ENCODE measurements at regions not wholly inside any gene's neighbourhood (a gene's known extent, or its start where the extent isn't known, plus 50 kb on each side); places are given as distances from the start of the nearest gene placed in this dataset.
A peak's percentile ranks its signal among the peaks of the same experiment; 100 is the strongest.

DNA sequence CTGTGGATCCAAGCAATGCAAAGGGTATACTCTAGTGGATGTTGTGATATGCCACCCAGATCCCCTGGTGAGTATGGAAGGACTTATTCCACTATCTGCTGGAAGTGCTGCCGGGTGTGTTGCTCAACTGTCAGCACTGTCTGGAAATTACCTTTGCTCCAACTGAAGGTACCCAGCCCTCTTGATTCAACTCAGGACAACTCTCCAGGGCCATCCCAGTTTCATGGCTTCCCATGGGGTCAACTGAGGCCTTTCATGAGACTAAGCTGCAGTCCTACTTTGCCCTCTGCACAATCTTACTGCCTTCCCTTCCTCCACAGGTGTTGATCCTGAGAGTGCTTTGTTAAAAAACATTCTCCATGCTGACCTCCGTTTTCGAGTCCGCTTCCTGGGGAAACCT is 99.8 kb downstream of the SPRY1 start:
- no peak for DNase-seq (ENCODE audit: extremely low read depth in 1 of 2, low read depth in 1 of 2)

GRCh38 chr4:123497340-123497739 is 100.7 kb downstream of the SPRY1 start:
- DNase-seq (ENCODE audit: extremely low read depth in 1 of 2, low read depth in 1 of 2), result no peak

DNA sequence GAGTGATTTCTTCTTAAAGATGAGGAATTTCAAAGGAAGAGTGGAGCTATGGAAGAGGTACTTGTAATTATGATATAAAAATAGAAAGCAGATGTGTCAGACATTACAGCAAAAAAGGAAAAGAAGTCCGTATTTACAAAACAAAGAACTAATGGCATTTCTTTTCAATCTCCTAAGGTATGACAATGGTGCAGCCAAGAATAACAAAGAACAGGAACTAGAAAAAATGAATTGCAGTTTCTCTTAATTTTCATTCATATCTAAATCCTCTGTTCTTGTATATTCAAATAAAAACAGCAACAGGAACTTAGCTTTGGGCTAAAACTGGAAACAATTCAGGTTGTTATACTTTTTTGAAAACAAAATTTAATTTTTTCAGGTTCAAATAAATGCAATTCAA is 105.1 kb downstream of the SPRY1 start:
- no peak for DNase-seq (ENCODE audit: extremely low read depth in 1 of 2, low read depth in 1 of 2)

DNA sequence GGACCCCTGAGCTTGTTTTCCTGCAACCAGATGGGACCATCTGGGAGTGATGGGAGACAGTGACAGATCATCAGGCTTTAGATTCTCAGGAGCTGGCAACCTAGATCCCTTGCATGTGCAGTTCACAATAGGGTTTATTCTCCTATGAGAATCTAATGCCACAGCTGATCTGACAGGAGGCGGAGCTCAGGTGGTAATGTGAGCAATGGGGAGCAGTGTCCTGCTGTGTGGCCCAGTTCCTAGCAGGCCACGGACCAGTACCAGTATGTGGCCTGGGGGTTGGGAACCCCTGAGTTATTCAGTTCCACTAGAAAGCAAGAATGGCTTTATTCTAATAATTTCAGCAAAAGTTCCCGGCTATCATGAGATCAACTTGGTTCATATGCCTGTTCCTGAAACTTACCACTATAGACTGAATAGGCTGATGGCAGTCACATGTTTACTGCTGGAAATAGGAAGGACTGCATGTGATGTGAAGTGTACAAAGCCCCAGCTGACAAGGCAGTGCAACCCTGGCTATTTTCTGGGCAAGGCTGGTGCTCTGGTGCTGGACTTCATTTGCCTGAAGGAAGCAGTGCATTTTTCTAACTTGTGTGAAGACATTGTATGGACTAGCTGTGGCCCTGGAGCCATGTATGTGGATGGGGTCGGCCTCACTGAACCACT is 107.2 kb downstream of the SPRY1 start:
- no peak for DNase-seq (ENCODE audit: extremely low read depth in 1 of 2, low read depth in 1 of 2)

DNA sequence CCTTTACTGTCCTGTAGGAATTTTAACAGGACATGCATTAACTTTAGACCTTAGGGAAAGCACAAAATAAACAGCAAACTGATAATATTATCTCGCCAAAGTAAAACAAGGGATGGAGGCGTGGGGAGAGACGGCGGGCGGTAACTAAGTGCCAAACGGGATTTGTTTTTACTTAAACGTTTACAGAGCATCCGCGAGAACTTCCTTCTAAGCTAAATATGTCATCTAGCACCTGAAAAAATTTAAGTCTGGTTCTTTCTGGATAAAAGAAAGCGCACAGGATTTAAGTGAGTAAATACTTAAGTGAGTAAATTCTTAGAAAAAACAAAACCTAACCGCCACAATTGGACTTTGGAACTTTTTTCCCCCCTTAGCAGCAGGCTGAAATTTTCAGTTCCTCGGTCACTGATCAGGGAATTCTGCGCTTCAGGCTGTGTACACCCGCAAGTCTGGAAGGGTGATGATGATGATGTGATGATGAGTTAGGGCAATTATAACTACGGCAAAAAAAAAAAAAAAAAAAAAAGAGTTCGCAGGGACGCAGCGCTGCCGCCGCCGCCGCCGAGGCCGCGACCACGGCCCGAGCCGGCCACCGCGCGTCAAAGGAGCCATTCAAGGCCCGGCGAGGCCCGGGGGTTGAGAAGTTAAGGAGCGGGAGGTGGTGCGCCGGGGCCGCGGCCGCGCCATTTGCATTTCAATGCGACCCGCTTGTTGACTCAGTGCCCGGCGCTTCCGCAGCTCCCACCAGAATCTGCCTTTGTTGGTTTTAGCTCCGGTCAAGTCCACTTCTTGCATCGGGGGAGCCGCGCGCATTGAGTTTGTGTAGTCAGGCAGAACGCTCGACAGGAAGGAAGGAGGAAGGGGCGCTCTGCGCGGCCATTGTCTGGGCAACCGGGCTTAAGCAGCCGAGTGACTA is 108.8 kb downstream of the SPRY1 start:
- DNase-seq (ENCODE audit: extremely low read depth in 1 of 2, low read depth in 1 of 2), result no peak

DNA sequence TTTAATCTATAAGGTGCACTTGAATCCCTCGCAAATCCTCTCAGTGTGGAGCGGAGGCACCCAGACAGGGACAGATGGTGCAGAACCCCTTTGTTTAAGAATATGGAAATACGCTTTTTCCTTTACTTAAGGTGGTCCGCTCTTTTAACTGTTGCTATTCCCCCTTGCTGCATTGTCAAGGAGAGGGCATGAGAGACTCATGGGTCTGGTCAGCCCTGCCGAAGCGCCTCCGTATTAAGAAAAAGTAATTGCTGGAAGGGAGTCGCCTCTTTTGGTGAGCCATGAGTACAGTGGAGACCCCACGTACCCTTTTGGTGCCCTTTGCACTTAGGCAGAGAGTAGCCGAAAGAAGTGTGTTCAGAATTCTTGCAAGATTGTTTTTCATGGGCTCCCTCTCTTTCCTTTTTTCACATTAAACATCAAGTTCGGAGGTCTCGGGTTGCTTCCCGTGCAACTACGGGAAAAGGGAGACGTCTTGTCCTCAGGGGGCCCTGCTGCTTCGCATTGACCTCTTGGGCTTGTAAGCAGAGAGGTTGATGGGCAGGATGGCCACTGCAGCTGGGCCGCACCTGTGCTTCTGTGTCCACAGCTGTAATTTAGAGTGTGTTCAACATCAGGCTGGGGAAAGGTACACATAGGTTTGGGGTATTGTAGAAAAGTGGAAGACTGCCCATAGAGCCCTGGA is 109.6 kb downstream of the SPRY1 start:
- no peak for DNase-seq (ENCODE audit: extremely low read depth in 1 of 2, low read depth in 1 of 2)

GRCh38 chr4:123507376-123507775 is 110.8 kb downstream of the SPRY1 start:
- no peak for DNase-seq (ENCODE audit: extremely low read depth in 1 of 2, low read depth in 1 of 2)

DNA sequence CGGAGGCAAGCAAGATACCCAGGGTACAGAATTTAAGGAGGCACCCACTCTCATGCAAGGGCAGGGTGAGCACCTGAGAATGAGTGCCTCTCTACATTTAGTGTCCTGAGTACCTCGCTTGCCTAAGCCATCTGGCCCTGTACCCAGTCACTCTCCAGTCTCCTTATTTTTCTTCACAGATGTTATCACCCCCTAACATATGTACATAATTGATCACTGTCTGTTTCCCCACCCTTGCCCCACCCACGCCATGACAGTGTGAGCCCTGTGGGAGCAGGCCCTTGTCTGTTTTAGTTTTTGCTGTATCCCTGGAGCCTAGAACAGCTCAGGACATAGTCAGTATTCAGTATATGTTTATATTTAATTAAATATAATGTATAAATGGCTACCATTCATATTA is 113.6 kb downstream of the SPRY1 start:
- DNase-seq (ENCODE audit: extremely low read depth in 1 of 2, low read depth in 1 of 2), result no peak

DNA sequence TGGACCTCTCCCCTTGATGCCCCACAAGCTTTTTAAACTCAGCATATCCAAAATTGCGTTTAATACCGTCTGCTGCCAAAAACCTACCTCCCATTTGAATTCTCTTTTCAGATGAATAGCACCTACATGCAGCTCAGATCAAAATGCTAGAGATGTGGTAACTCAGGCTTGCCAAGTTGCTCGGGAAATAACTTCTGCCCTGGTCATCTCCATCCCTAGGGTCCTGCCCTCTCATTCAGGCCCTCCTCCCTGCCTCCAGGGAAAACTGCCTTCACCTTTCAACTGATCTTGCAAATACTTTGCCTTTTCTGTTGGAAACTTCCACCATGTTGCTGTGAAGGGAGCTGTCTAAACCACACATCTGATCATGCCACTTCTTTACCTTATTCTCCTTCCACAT is 114.1 kb downstream of the SPRY1 start:
- DNase-seq (ENCODE audit: extremely low read depth in 1 of 2, low read depth in 1 of 2), result no peak

- no peak for DNase-seq (ENCODE audit: extremely low read depth in 1 of 2, low read depth in 1 of 2)
Observed at GRCh38 chr4:123516576-123516975, 120.0 kb downstream of the SPRY1 start.

- DNase-seq (ENCODE audit: extremely low read depth in 1 of 2, low read depth in 1 of 2), result no peak
Observed at GRCh38 chr4:123517176-123517575, 120.6 kb downstream of the SPRY1 start.

- no peak for DNase-seq (ENCODE audit: extremely low read depth in 1 of 2, low read depth in 1 of 2)
Observed at GRCh38 chr4:123517971-123518370, 121.4 kb downstream of the SPRY1 start.

DNA sequence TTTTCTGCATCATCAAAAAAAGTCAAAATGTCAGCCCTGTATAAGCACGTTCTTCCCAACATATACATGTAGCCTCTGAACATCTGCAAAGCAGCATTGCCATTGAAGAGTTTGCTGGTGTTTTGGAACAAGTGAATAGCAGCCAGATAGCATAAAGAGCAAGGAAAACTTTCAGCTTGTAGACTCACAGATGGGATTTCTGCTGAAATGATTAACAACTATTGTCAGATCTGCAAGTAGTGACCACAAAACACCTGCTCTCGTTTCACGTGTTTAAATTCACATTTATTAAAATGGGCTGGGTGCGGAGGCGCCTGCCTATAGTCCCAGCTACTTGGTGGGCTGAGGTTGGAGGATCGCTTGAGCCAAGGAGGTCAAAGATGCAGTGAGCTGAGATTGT is 123.7 kb downstream of the SPRY1 start:
- no peak for DNase-seq (ENCODE audit: extremely low read depth in 1 of 2, low read depth in 1 of 2)

GRCh38 chr4:123522081-123522480 is 125.5 kb downstream of the SPRY1 start:
- no peak for DNase-seq (ENCODE audit: extremely low read depth in 1 of 2, low read depth in 1 of 2)

DNA sequence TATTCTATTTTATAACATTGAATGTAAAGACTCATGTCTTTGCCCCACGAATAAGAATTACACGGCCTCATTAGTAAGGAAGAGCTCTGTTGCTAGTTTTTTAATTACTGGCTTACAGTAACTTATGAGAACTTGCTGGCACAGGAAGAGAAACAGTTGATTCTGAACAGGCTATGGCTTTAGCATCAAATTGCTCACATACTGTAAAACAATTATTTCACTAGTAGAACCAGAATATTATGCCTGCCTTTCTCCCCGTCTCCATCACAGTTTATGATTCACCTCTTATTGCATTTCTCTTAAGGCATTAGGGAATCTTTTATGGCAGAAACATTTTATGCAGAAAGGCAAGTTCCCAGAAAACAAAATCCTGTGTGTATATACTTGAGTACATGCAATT is 126.1 kb downstream of the SPRY1 start:
- no peak for DNase-seq (ENCODE audit: extremely low read depth in 1 of 2, low read depth in 1 of 2)

DNA sequence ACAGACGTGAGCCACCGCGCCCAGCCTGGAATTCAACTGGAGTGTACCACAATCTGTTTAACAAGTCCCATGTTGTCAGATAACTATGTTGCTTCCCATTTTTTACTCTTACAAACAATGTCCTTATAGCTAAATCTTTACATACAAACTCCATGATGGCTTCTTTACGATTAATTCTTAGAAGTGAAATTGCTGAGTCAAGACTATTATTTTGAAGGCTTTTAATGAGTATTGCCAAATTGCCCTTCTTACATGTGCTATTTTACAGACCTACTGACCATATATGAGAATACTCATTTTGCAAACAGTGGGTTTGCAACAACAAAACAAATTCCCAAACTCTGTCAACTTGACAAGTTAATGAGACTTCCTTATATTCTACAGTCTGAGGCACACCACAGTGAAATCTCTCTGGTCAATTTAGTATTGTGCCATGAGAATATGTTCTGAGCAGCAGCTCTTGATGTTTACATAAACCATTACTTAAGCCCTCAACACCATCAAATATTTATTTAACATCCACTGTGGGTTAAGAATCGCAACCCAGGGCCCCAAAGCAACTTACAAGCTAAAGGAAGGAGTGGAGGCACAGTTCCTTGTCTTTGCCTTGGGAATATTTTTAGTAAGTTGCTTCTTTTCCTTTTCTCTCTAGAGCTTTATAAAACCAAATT is 128.5 kb downstream of the SPRY1 start:
- no peak for DNase-seq (ENCODE audit: extremely low read depth in 1 of 2, low read depth in 1 of 2)

- peak in 1 of 2 donors; percentile 20 for DNase-seq (ENCODE audit: extremely low read depth in 1 of 2, low read depth in 1 of 2)
Observed at GRCh38 chr4:123526511-123526910, 129.9 kb downstream of the SPRY1 start.

- no peak for DNase-seq (ENCODE audit: extremely low read depth in 1 of 2, low read depth in 1 of 2)
Observed at GRCh38 chr4:123528501-123529277, 132.1 kb downstream of the SPRY1 start.

- no peak for DNase-seq (ENCODE audit: extremely low read depth in 1 of 2, low read depth in 1 of 2)
Observed at GRCh38 chr4:123529278-123529568, 132.6 kb downstream of the SPRY1 start.

GRCh38 chr4:123530357-123530756 is 133.8 kb downstream of the SPRY1 start:
- DNase-seq (ENCODE audit: extremely low read depth in 1 of 2, low read depth in 1 of 2), result no peak
